ENCODE measurements at regions not wholly inside any gene's neighbourhood (a gene's known extent, or its start where the extent isn't known, plus 50 kb on each side); places are given as distances from the start of the nearest gene placed in this dataset.

DNA sequence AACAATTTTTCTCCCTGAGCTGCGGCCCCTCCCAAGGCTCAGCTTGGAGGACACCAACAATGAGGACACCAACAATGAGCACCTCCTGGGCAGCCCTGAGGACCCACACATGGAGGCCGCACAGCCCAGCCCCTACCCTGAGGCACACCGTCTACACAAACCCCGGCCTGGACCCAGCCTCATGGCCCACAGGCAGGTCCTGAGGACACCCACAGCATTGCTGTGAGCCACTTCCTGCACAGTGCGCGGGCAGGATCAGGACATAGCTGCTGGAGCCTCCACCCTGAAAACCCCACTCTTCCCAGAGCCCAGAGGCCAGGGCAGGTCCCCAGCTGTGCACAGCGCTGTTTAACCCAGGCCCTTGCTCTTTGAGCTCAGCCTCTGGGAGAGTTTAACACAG lies 194.3 kb downstream of the RTP5 start:
- TF ChIP-seq, protein P1, sequence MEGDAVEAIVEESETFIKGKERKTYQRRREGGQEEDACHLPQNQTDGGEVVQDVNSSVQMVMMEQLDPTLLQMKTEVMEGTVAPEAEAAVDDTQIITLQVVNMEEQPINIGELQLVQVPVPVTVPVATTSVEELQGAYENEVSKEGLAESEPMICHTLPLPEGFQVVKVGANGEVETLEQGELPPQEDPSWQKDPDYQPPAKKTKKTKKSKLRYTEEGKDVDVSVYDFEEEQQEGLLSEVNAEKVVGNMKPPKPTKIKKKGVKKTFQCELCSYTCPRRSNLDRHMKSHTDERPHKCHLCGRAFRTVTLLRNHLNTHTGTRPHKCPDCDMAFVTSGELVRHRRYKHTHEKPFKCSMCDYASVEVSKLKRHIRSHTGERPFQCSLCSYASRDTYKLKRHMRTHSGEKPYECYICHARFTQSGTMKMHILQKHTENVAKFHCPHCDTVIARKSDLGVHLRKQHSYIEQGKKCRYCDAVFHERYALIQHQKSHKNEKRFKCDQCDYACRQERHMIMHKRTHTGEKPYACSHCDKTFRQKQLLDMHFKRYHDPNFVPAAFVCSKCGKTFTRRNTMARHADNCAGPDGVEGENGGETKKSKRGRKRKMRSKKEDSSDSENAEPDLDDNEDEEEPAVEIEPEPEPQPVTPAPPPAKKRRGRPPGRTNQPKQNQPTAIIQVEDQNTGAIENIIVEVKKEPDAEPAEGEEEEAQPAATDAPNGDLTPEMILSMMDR (IDR thresholded peaks at IDR 0.05): no peak
- TF ChIP-seq POLR2A (IDR thresholded peaks at IDR 0.05): no peak

Data from lower leg skin (tissue), 3 donors.